WTC11 (cell line): ENCODE measurements at regions not wholly inside any gene's neighbourhood (a gene's known extent, or its start where the extent isn't known, plus 50 kb on each side); places are given as distances from the start of the nearest gene placed in this dataset.

Experiments
- ATAC-seq: fragments of 200-7000 bp; cut with Tn5 transposase; 2 replicates; pipeline ENCODE4 v1.10.0; 2021; ENCODE audit warnings: mild to moderate bottlenecking, moderate library complexity
- CTCF ChIA-PET: fragments of 300-600 bp; sonication (Branson Sonifier 250); formaldehyde crosslinking; loops from one replicate; lab custom pipeline; 2021; ENCODE audit warnings: antibody characterized with exemption; lab: Charles Lee
- POLR2A ChIA-PET: fragments of 350-600 bp; sonication (Branson Sonifier 250); formaldehyde crosslinking; loops from one replicate; lab custom pipeline; 2021; ENCODE audit warnings: antibody characterized with exemption; lab: Charles Lee
- DNase-seq: peaks from one replicate; pipeline ENCODE4 v3.0.0; 2021; ENCODE audit warnings: low spot score
- H3K27ac Mint-ChIP-seq: 2 replicates; pipeline ENCODE4 v1.8.0; 2021; ENCODE audit warnings: mixed read lengths
- H3K27me3 Mint-ChIP-seq: 2 replicates; pipeline ENCODE4 v1.8.0; 2021; ENCODE audit warnings: low read depth, mild to moderate bottlenecking, moderate library complexity, mixed read lengths
- H3K36me3 Mint-ChIP-seq: 2 replicates; pipeline ENCODE4 v1.8.0; 2021; ENCODE audit warnings: mixed read lengths
- H3K4me1 Mint-ChIP-seq: 2 replicates; pipeline ENCODE4 v1.8.0; 2022; ENCODE audit warnings: mixed read lengths
- H3K4me3 Mint-ChIP-seq: 2 replicates; pipeline ENCODE4 v1.8.0; 2021; ENCODE audit warnings: mild to moderate bottlenecking, moderate library complexity, mixed read lengths
- H3K9me3 Mint-ChIP-seq: 2 replicates; pipeline ENCODE4 v1.8.0; 2021; ENCODE audit warnings: mixed read lengths
- AFF4 ChIP-seq: sonication (generic); formaldehyde crosslinking; IDR thresholded peaks from 2 replicates; pipeline ENCODE4 v1.8.1; 2023; ENCODE audit warnings: mild to moderate bottlenecking, missing genetic modification reagents, borderline replicate concordance
- AR ChIP-seq: fragments of 250-450 bp; sonication (Bioruptor Pico); IDR thresholded peaks from 2 replicates; pipeline ENCODE4 v1.9.0; 2021; ENCODE audit warnings: mild to moderate bottlenecking
- CBFB ChIP-seq: sonication (generic); formaldehyde crosslinking; IDR thresholded peaks from 2 replicates; pipeline ENCODE4 v1.8.1; 2022; ENCODE audit warnings: mild to moderate bottlenecking, low read depth, missing genetic modification reagents
- ETV6 ChIP-seq: sonication (generic); formaldehyde crosslinking; IDR thresholded peaks from 2 replicates; pipeline ENCODE4 v1.8.1; 2022; ENCODE audit warnings: mild to moderate bottlenecking, missing genetic modification reagents
- GRHL2 ChIP-seq: fragments of 250-450 bp; sonication (Bioruptor Pico); IDR thresholded peaks from 2 replicates; pipeline ENCODE4 v1.8.0; 2022; ENCODE audit warnings: mild to moderate bottlenecking, moderate library complexity; ENCODE audit not compliant: insufficient replicate concordance, severe bottlenecking
- HMGXB4 ChIP-seq: sonication (generic); formaldehyde crosslinking; IDR thresholded peaks from 2 replicates; pipeline ENCODE4 v1.8.1; 2023; ENCODE audit warnings: mild to moderate bottlenecking, moderate library complexity, missing genetic modification reagents
- JAZF1 ChIP-seq: fragments of 250-450 bp; sonication (Bioruptor Pico); IDR thresholded peaks from 2 replicates; pipeline ENCODE4 v1.9.0; 2021; ENCODE audit warnings: moderate library complexity, mild to moderate bottlenecking, inconsistent platforms
- KAT7 ChIP-seq: sonication (generic); formaldehyde crosslinking; IDR thresholded peaks from 2 replicates; pipeline ENCODE4 v1.8.1; 2023; ENCODE audit warnings: missing genetic modification reagents, mild to moderate bottlenecking, borderline replicate concordance
- NFATC4 ChIP-seq: fragments of 250-450 bp; sonication (Bioruptor Pico); IDR thresholded peaks from 2 replicates; pipeline ENCODE4 v1.9.0; 2021; ENCODE audit warnings: mild to moderate bottlenecking
- OVOL2 ChIP-seq: fragments of 250-450 bp; sonication (Bioruptor Pico); IDR thresholded peaks from 2 replicates; pipeline ENCODE4 v1.9.0; 2021; ENCODE audit warnings: mild to moderate bottlenecking, borderline replicate concordance
- PRRX2 ChIP-seq: fragments of 250-450 bp; sonication (Bioruptor Pico); IDR thresholded peaks from 2 replicates; pipeline ENCODE4 v1.8.0; 2021; ENCODE audit warnings: mild to moderate bottlenecking
- RORB ChIP-seq: fragments of 250-450 bp; sonication (Bioruptor Pico); IDR thresholded peaks from 2 replicates; pipeline ENCODE4 v1.9.0; 2021; ENCODE audit warnings: mild to moderate bottlenecking
- ZNF281 ChIP-seq: sonication (generic); formaldehyde crosslinking; IDR thresholded peaks from 2 replicates; pipeline ENCODE4 v1.8.0; 2023; ENCODE audit warnings: mild to moderate bottlenecking, missing genetic modification reagents
- ZNF671 ChIP-seq: fragments of 250-450 bp; sonication (Bioruptor Pico); IDR thresholded peaks from 2 replicates; pipeline ENCODE4 v1.8.0; 2021; ENCODE audit warnings: mild to moderate bottlenecking
- TF ChIP-seq, protein P1 (sequence below): sonication (generic); formaldehyde crosslinking; IDR thresholded peaks from 2 replicates; pipeline ENCODE4 v1.8.0; 2023; ENCODE audit warnings: missing genetic modification reagents, mild to moderate bottlenecking, borderline replicate concordance

GRCh38 chr4:142929526-142929925 lies 83.4 kb upstream of the INPP4B start:
- ATAC-seq: no peak
- ChIA-PET CTCF (no interaction called here), POLR2A (no interaction called here)
- Mint-ChIP-seq H3K4me1 (no peaks in the 10 kb centered on the region), H3K27ac (no peak overlapping the region), H3K36me3 (no peaks in the 10 kb centered on the region), H3K4me3 (no peak overlapping the region), H3K9me3 (no peaks in the 10 kb centered on the region), H3K27me3 (no peaks in the 10 kb centered on the region)
- no peak for TF ChIP-seq JAZF1
- no peak for TF ChIP-seq GRHL2 (CRISPR knock-in tag)
- TF ChIP-seq AFF4 (CRISPR knock-in tag): no peak
- TF ChIP-seq ETV6 (CRISPR knock-in tag): no peak
- no peak for TF ChIP-seq ZNF671
- no peak for TF ChIP-seq NFATC4 (CRISPR knock-in tag)
- no peak for DNase-seq

GRCh38 chr4:142933207-142933606 lies 87.1 kb upstream of the INPP4B start:
- H3K9me3 Mint-ChIP-seq: no peaks in the 10 kb centered on the region
- DNase-seq: no peak
- no peak for TF ChIP-seq HMGXB4
- no peak for TF ChIP-seq ZNF281 (CRISPR knock-in tag)
- TF ChIP-seq, protein P1, sequence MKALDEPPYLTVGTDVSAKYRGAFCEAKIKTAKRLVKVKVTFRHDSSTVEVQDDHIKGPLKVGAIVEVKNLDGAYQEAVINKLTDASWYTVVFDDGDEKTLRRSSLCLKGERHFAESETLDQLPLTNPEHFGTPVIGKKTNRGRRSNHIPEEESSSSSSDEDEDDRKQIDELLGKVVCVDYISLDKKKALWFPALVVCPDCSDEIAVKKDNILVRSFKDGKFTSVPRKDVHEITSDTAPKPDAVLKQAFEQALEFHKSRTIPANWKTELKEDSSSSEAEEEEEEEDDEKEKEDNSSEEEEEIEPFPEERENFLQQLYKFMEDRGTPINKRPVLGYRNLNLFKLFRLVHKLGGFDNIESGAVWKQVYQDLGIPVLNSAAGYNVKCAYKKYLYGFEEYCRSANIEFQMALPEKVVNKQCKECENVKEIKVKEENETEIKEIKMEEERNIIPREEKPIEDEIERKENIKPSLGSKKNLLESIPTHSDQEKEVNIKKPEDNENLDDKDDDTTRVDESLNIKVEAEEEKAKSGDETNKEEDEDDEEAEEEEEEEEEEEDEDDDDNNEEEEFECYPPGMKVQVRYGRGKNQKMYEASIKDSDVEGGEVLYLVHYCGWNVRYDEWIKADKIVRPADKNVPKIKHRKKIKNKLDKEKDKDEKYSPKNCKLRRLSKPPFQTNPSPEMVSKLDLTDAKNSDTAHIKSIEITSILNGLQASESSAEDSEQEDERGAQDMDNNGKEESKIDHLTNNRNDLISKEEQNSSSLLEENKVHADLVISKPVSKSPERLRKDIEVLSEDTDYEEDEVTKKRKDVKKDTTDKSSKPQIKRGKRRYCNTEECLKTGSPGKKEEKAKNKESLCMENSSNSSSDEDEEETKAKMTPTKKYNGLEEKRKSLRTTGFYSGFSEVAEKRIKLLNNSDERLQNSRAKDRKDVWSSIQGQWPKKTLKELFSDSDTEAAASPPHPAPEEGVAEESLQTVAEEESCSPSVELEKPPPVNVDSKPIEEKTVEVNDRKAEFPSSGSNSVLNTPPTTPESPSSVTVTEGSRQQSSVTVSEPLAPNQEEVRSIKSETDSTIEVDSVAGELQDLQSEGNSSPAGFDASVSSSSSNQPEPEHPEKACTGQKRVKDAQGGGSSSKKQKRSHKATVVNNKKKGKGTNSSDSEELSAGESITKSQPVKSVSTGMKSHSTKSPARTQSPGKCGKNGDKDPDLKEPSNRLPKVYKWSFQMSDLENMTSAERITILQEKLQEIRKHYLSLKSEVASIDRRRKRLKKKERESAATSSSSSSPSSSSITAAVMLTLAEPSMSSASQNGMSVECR (CRISPR knock-in tag): no peak
- no peak for TF ChIP-seq RORB
- no peak for TF ChIP-seq OVOL2 (CRISPR knock-in tag)
- TF ChIP-seq CBFB (CRISPR knock-in tag): no peak
- TF ChIP-seq PRRX2 (CRISPR knock-in tag): no peak
- TF ChIP-seq AR: no peak
- no peak for TF ChIP-seq KAT7 (CRISPR knock-in tag)
- TF ChIP-seq, all 79 proteins: peak for 0
- no peaks in the 10 kb centered on the region for H3K4me1 Mint-ChIP-seq
- ChIA-PET CTCF (no interaction called here), POLR2A (no interaction called here)
- no peaks in the 10 kb centered on the region for H3K27me3 Mint-ChIP-seq
- no peak for ATAC-seq
- H3K36me3 Mint-ChIP-seq: no peaks in the 10 kb centered on the region
- H3K27ac Mint-ChIP-seq: no peak overlapping the region
- H3K4me3 Mint-ChIP-seq: no peak overlapping the region
